K562 (cell line): ENCODE measurements at regions not wholly inside any gene's neighbourhood (a gene's known extent, or its start where the extent isn't known, plus 50 kb on each side); places are given as distances from the start of the nearest gene placed in this dataset.

Experiments used
- ATAC-seq: fragments of 200-7000 bp; cut with Tn5 transposase; 3 replicates; pipeline ENCODE4 v1.9.1; 2020; ENCODE audit warnings: moderate library complexity
- BruUV-seq: library from RNA; stranded (reverse); fragments of 400-500 nt; replicated peaks from 2 replicates; lab custom pipeline; 2021; lab: Mats Ljungman, UMichigan
- CTCF ChIA-PET: fragments of 300-600 bp; formaldehyde crosslinking; extraction: SDS; loops from one replicate; lab custom pipeline; 2021; ENCODE audit warnings: low intra/inter-chr PET ratio; lab: Yijun Ruan, JAX
- POLR2A ChIA-PET: fragments of 300-600, 350-650 bp; sonication (Branson Sonifier 250); formaldehyde crosslinking; extraction: SDS; loops from one replicate; lab custom pipeline; 2021; ENCODE audit warnings: antibody characterized with exemption, inconsistent platforms; lab: Yijun Ruan, JAX
- DNase-seq, 4 experiments: peaks; one replicate each; pipeline versions ENCODE4 v3.0.0 to v3.0.0-alpha.2; 2011 to 2018; ENCODE audit warnings: low spot score in 3 of 4, mixed read lengths in 3 of 4; ENCODE audit errors: extremely low read depth in 1 of 4
- FAIRE-seq: peaks from 2 replicates; lab custom pipeline; 2011; peaks lifted over from hg19 to GRCh38; lab: Jason Lieb, UNC
- H2AFZ ChIP-seq: 2 replicates; pipeline ENCODE4 v1.6.0; 2011; ENCODE audit warnings: low read depth, low read length, control low read depth, inconsistent platforms
- H3K27ac ChIP-seq: fragments of 200-600 bp; 3 replicates; pipeline ENCODE4 v1.8.0; 2011; ENCODE audit warnings: low read depth, mild to moderate bottlenecking, control low read depth, inconsistent platforms, low read length, moderate library complexity, mixed read lengths; ENCODE audit errors: extremely low read depth
- H3K27me3 ChIP-seq, 2 experiments: fragments of 300-600 bp in 1 of 2; 2 replicates in 1 of 2; 3 replicates in 1 of 2; pipeline versions ENCODE4 v1.6.0 to v1.8.0; 2011; ENCODE audit warnings: inconsistent platforms in 2 of 2, low read length in 2 of 2, mild to moderate bottlenecking in 1 of 2, mixed read lengths in 1 of 2, moderate library complexity in 1 of 2; ENCODE audit not compliant: control insufficient read depth in 2 of 2, insufficient read depth in 2 of 2
- H3K36me3 ChIP-seq: fragments of 300-600 bp; 3 replicates; pipeline ENCODE4 v1.8.0; 2011; ENCODE audit warnings: mild to moderate bottlenecking, low read length, inconsistent platforms; ENCODE audit not compliant: control insufficient read depth, insufficient read depth
- H3K4me1 ChIP-seq, 2 experiments: fragments of 200-600 bp in 1 of 2; replicated peaks in 1 of 2; 2 replicates in 1 of 2; 3 replicates in 1 of 2; pipeline versions ENCODE4 v1.5.1 to v1.8.0; 2011; ENCODE audit warnings: inconsistent platforms in 2 of 2, low read length in 2 of 2, mild to moderate bottlenecking in 1 of 2, mixed read lengths in 1 of 2, moderate library complexity in 1 of 2; ENCODE audit not compliant: control insufficient read depth in 2 of 2, insufficient read depth in 2 of 2
- H3K4me2 ChIP-seq: 2 replicates; pipeline ENCODE4 v1.6.1; 2011; ENCODE audit warnings: low read length, control low read depth, inconsistent platforms, mixed read lengths; ENCODE audit not compliant: insufficient read depth
- H3K4me3 ChIP-seq: fragments of 200-600 bp; sonication (generic), shearing (Covaris generic); 2 replicates; pipeline ENCODE4 v1.5.1; 2016; ENCODE audit warnings: control low read depth, inconsistent platforms
- H3K79me2 ChIP-seq: fragments of 200-600 bp; 3 replicates; pipeline ENCODE4 v1.8.0; 2011; ENCODE audit warnings: low read length, inconsistent platforms; ENCODE audit not compliant: control insufficient read depth, insufficient read depth
- H3K9ac ChIP-seq, 2 experiments: 2 replicates each; pipeline versions ENCODE4 v1.6.0 to v1.6.1; 2011; ENCODE audit warnings: low read depth in 2 of 2, low read length in 2 of 2, control low read depth in 1 of 2, inconsistent platforms in 1 of 2, mild to moderate bottlenecking in 1 of 2, mixed read lengths in 1 of 2; ENCODE audit not compliant: insufficient read depth in 1 of 2
- H3K9me1 ChIP-seq: one replicate; pipeline ENCODE4 v1.6.0; 2011; ENCODE audit warnings: inconsistent platforms, mild to moderate bottlenecking, low read length, moderate library complexity; ENCODE audit not compliant: control insufficient read depth, insufficient read depth
- H3K9me3 ChIP-seq: replicated peaks from 2 replicates; pipeline ENCODE4 v1.5.1; 2011; ENCODE audit warnings: low read depth, low read length, inconsistent platforms; ENCODE audit not compliant: control insufficient read depth, insufficient read depth
- H4K20me1 ChIP-seq: replicated peaks from 2 replicates; pipeline ENCODE4 v1.6.1; 2011; ENCODE audit warnings: low read length, inconsistent platforms, mixed read lengths; ENCODE audit not compliant: control insufficient read depth, insufficient read depth
- E2F3 ChIP-seq: fragments of 250-450 bp; sonication (Bioruptor Pico); IDR thresholded peaks from 2 replicates; pipeline ENCODE4 v1.4.0; 2020; ENCODE audit warnings: mild to moderate bottlenecking
- HNRNPLL ChIP-seq: fragments of 200-400 bp; formaldehyde crosslinking; IDR thresholded peaks from 2 replicates; pipeline ENCODE4 v1.6.1; 2017; ENCODE audit warnings: low read length, low read depth, mild to moderate bottlenecking; ENCODE audit not compliant: poor library complexity, severe bottlenecking
- JUND ChIP-seq, 2 experiments: IDR thresholded peaks; 2 replicates in 1 of 2; 3 replicates in 1 of 2; pipeline ENCODE4 v1.6.1; 2011; ENCODE audit warnings: borderline replicate concordance in 2 of 2, low read depth in 2 of 2, low read length in 2 of 2, improper control_type of control experiment in 1 of 2, missing biosample characterization in 1 of 2, missing genetic modification characterization in 1 of 2, missing genetic modification reagents in 1 of 2
- LEF1 ChIP-seq: fragments of 450-650 bp; IDR thresholded peaks from 2 replicates; pipeline ENCODE4 v1.6.1; 2016; ENCODE audit warnings: mild to moderate bottlenecking
- SIX5 ChIP-seq, 2 experiments: IDR thresholded peaks; 2 replicates each; pipeline ENCODE4 v1.6.1; 2011; ENCODE audit warnings: low read length in 2 of 2, borderline replicate concordance in 1 of 2, low read depth in 1 of 2, mild to moderate bottlenecking in 1 of 2, moderate library complexity in 1 of 2; ENCODE audit not compliant: insufficient read depth in 1 of 2
- TOE1 ChIP-seq, 2 experiments: fragments of 450-650 bp in 1 of 2; sonication (generic) in 1 of 2; formaldehyde crosslinking in 1 of 2; IDR thresholded peaks; 2 replicates each; pipeline versions ENCODE4 v1.7.1 to v1.8.0; 2016 to 2022; ENCODE audit warnings: borderline replicate concordance in 2 of 2, mild to moderate bottlenecking in 2 of 2, antibody characterized with exemption in 1 of 2, inconsistent platforms in 1 of 2, low read depth in 1 of 2, missing genetic modification reagents in 1 of 2, moderate library complexity in 1 of 2
- ZNF41 ChIP-seq: fragments of 250-450 bp; sonication (Bioruptor Pico); conservative IDR thresholded peaks from 2 replicates; pipeline ENCODE4 v1.4.0; 2020; ENCODE audit warnings: mild to moderate bottlenecking
- ZNF785 ChIP-seq: fragments of 250-450 bp; sonication (Bioruptor Pico); IDR thresholded peaks from 2 replicates; pipeline ENCODE4 v1.4.0; 2020; ENCODE audit warnings: mild to moderate bottlenecking
- ZZZ3 ChIP-seq: fragments of 450-650 bp; IDR thresholded peaks from 2 replicates; pipeline ENCODE4 v1.6.1; 2016; ENCODE audit warnings: antibody characterized with exemption, mild to moderate bottlenecking, moderate library complexity
- WGBS: fragments of 100-300 bp; shearing (Covaris generic); methylation state at CpG from one replicate; pipeline ENCODE4 v1.1.6; 2016; ENCODE audit warnings: low coverage, mixed read lengths; ENCODE audit not compliant: insufficient coverage; ENCODE audit errors: missing lambda C conversion rate; 5-methylcytosine and 5-hydroxymethylcytosine counted together
- in situ Hi-C: fragments of 300-500 bp; cut with MboI; formaldehyde crosslinking; loops from 4 replicates; pipeline ENCODE4 v1.15.0; 2018; ENCODE audit warnings: inconsistent platforms, mixed read lengths
- intact Hi-C: fragments of 100-400 bp; cut with micrococcal nuclease; formaldehyde crosslinking; loops from 2 replicates; pipeline ENCODE4 v1.14.2; 2022
- TF ChIP-seq, protein P1 (sequence below): conservative IDR thresholded peaks from 2 replicates; pipeline ENCODE4 v1.6.1; 2011; ENCODE audit warnings: low read depth, mild to moderate bottlenecking, low read length; ENCODE audit not compliant: control insufficient read depth
- TF ChIP-seq, protein P2 (sequence below): IDR thresholded peaks from 2 replicates; pipeline ENCODE4 v1.6.1; 2011; ENCODE audit not compliant: insufficient read length; ENCODE audit errors: extremely low read depth
- TF ChIP-seq, protein P3 (sequence below): sonication (generic); formaldehyde crosslinking; IDR thresholded peaks from 2 replicates; pipeline ENCODE4 v1.8.0; 2022; ENCODE audit warnings: missing genetic modification reagents, mild to moderate bottlenecking, borderline replicate concordance

DNA sequence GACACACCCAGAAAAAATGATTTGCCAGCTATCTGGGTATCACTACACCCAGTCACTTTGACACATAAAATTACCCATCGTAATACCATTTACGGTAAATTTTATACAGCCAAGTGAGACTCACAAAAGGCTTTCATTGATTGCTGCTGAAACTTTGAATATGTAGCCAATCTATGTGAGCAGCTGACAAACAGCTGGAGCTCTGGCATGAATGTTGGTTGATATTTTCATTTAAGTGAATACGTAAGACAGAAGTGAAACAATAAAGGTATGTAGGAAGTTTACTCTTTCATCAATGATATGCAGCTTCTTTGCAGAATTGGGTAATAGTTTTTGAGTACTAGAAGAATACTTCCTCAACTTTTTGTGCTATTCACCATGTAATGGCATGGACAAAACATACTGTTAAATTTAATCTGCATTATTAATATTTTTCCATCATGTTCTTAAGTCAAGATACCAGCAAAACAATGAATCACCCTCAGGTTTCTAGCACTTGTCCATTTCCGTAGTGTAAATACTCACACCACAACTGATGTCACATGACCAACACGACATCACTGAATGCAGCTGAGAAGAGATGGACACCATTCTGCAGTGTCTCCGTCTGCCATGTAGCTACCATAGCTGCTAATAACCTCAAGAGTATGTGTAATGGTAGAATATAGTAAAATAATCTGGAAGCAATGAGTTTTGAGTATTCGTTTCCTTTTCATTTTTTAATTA, 205.9 kb upstream of the HES1 start (continued):
- TF ChIP-seq TOE1 (IDR thresholded peaks at IDR 0.05; ENCODE audit: borderline replicate concordance): peak; percentile 87; the same call in 1 of the 2 replicates
- no peak for TF ChIP-seq TOE1 (CRISPR knock-in tag; IDR thresholded peaks at IDR 0.05; ENCODE audit: borderline replicate concordance, low read depth)
- TF ChIP-seq ZNF41 (CRISPR knock-in tag): no peak
- TF ChIP-seq JUND (IDR thresholded peaks at IDR 0.05; ENCODE audit: borderline replicate concordance, low read depth, low read length): no peak
- no peak for TF ChIP-seq JUND (tag; IDR thresholded peaks at IDR 0.05; ENCODE audit: borderline replicate concordance, low read depth, low read length)
- no peak for TF ChIP-seq ZNF785 (CRISPR knock-in tag)

DNA sequence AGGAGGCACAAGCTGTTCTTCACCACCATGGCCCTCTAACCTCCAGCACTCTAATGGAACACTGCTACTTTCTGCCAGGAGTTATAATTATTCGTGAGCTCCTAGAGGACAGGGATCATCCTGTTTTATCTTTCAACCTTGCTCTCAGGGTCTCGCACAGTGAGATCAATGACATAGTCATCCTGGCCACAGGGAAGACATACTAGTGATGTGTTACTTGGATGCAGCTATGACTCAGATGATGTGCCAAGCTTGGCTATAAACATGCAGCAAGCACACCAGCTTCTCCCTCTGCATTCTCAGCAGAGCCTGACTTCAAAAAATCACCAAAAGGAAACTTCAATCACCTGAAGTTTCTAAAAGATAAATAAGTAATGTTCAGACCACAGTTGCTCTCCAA, 203.8 kb upstream of the HES1 start:
- WGBS: 53% methylated on average over 2 of the region's 2 CpGs
- DNase-seq (no peak), FAIRE-seq (no peak), ATAC-seq (no peak)
- in situ Hi-C loops: no loop called here
- H3K4me1 ChIP-seq: peaks cover 13 to 36% of the 10 kb centered on the region in 2 experiments
- no peak overlapping the region for H3K9ac ChIP-seq
- POLR2A ChIA-PET: interaction anchor here (0.7 to 1.4 kb wide), 3 partner anchors 10 to 119 kb away, joined by 3 read pairs; no protein-coding TSS in a partner anchor
- peaks cover 5% of the 10 kb centered on the region for H3K9me3 ChIP-seq
- H3K27ac ChIP-seq: no peak overlapping the region
- TF ChIP-seq ZZZ3 (no peak), HNRNPLL (no peak), E2F3 (CRISPR knock-in tag) (no peak), SIX5 (IDR thresholded peaks at IDR 0.05; ENCODE audit: borderline replicate concordance in 1 of 2, insufficient read depth in 1 of 2, low read depth in 1 of 2, low read length in 2 of 2) (no peak), LEF1 (no peak)
- TF ChIP-seq, protein P1, sequence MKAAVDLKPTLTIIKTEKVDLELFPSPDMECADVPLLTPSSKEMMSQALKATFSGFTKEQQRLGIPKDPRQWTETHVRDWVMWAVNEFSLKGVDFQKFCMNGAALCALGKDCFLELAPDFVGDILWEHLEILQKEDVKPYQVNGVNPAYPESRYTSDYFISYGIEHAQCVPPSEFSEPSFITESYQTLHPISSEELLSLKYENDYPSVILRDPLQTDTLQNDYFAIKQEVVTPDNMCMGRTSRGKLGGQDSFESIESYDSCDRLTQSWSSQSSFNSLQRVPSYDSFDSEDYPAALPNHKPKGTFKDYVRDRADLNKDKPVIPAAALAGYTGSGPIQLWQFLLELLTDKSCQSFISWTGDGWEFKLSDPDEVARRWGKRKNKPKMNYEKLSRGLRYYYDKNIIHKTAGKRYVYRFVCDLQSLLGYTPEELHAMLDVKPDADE: no peak
- TF ChIP-seq, protein P2, sequence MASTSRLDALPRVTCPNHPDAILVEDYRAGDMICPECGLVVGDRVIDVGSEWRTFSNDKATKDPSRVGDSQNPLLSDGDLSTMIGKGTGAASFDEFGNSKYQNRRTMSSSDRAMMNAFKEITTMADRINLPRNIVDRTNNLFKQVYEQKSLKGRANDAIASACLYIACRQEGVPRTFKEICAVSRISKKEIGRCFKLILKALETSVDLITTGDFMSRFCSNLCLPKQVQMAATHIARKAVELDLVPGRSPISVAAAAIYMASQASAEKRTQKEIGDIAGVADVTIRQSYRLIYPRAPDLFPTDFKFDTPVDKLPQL: no peak
- TF ChIP-seq, protein P3, sequence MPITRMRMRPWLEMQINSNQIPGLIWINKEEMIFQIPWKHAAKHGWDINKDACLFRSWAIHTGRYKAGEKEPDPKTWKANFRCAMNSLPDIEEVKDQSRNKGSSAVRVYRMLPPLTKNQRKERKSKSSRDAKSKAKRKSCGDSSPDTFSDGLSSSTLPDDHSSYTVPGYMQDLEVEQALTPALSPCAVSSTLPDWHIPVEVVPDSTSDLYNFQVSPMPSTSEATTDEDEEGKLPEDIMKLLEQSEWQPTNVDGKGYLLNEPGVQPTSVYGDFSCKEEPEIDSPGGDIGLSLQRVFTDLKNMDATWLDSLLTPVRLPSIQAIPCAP (CRISPR knock-in tag): no peak
- intact Hi-C loops: no loop called here
- CTCF ChIA-PET: no interaction called here
- H4K20me1 ChIP-seq: no peaks in the 10 kb centered on the region
- BruUV-seq: no TSS peak
- no peak overlapping the region for H3K4me3 ChIP-seq
- H3K4me2 ChIP-seq: no peak overlapping the region
- no peak overlapping the region; the same call in 1 of the 2 replicates for H2AFZ ChIP-seq
- no peaks in the 10 kb centered on the region for H3K36me3 ChIP-seq
- no peaks in the 10 kb centered on the region for H3K9me1 ChIP-seq
- H3K27me3 ChIP-seq: no peaks in the 10 kb centered on the region
- no peaks in the 10 kb centered on the region for H3K79me2 ChIP-seq
